GM12864 (cell line): ENCODE measurements at regions not wholly inside any gene's neighbourhood (a gene's known extent, or its start where the extent isn't known, plus 50 kb on each side); places are given as distances from the start of the nearest gene placed in this dataset.

Source experiments
- DNase-seq: peaks from one replicate; pipeline ENCODE4 v3.0.0-alpha.2; 2011; ENCODE audit warnings: low read depth
- H3K4me3 ChIP-seq: 2 replicates; pipeline ENCODE4 v1.5.1; 2011; ENCODE audit warnings: mild to moderate bottlenecking, low read depth, low read length, control low read depth
- TF ChIP-seq, protein P1 (sequence below): IDR thresholded peaks from 2 replicates; pipeline ENCODE4 v1.5.1; 2011; ENCODE audit warnings: low read depth, mild to moderate bottlenecking, moderate library complexity, low read length, control low read depth, inconsistent platforms; ENCODE audit errors: missing control alignments

- TF ChIP-seq, protein P1, sequence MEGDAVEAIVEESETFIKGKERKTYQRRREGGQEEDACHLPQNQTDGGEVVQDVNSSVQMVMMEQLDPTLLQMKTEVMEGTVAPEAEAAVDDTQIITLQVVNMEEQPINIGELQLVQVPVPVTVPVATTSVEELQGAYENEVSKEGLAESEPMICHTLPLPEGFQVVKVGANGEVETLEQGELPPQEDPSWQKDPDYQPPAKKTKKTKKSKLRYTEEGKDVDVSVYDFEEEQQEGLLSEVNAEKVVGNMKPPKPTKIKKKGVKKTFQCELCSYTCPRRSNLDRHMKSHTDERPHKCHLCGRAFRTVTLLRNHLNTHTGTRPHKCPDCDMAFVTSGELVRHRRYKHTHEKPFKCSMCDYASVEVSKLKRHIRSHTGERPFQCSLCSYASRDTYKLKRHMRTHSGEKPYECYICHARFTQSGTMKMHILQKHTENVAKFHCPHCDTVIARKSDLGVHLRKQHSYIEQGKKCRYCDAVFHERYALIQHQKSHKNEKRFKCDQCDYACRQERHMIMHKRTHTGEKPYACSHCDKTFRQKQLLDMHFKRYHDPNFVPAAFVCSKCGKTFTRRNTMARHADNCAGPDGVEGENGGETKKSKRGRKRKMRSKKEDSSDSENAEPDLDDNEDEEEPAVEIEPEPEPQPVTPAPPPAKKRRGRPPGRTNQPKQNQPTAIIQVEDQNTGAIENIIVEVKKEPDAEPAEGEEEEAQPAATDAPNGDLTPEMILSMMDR: no peak
- no peak for DNase-seq
- no peak overlapping the region for H3K4me3 ChIP-seq
Observed at GRCh38 chr10:21327289-21327993, 198.0 kb downstream of the SKIDA1 start.

DNA sequence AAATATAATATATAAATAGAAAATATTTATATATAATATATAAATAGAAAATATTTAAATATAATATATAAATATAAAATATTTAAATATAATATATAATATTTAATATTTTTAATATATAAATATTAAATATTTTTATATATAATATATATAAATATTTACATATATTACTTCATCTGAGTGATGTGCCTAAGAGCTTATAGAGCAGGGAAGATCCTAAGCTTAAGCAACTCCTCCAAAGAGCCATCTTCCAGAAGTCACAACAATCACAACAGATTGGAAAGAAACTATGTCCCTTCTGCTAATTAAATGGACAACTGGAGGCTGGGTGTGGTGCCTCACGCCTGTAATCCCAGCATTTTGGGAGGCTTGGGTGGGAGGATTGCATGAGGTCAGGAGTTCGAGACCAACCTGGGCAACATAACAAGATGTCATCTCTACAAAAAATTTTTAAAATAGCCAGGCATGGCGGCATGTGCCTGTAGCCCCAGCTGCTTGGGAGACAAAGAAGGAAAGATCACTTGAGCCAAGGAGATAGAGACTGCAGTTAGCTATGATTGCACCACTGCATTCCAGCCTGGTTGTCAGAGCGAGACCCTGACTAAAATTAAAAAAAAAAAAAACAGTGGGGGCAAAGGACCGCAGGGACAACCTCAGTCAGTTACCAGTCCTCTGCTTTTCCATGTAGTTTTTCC is 198.7 kb downstream of the SKIDA1 start:
- no peak overlapping the region for H3K4me3 ChIP-seq
- no peak for DNase-seq
- TF ChIP-seq, protein P1: no peak

DNA sequence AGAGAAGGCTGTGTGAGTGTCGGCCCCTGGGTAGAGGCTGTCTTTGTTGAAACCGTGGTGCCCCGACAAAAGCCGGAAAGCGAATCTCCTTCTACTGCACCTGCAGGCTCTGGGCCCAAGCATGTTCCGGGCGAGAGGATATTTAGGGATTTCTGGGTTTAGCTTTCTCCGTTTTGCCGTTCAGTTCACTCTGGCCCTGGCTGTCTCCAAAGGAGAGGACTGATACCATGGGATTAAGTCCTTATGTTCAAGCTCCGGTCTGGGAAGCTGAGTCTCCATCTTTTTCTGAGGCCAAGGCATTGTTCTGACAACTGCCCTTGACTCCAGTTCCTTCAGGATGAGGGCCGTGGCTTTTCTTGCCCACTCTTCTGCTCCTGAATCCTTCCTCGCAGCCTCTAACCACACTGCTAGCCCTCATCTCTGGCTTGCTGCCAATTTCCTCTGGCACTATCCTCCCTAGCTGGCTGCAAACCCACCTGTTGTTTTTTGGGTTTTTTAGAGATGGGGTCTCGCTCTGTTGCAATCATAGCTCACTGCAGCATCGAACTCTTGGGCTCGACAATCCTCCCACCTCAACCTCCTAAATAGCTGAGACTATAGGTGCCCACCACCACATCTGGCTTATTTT is 206.8 kb downstream of the SKIDA1 start:
- H3K4me3 ChIP-seq: no peak overlapping the region
- TF ChIP-seq, protein P1: no peak
- no peak for DNase-seq

DNA sequence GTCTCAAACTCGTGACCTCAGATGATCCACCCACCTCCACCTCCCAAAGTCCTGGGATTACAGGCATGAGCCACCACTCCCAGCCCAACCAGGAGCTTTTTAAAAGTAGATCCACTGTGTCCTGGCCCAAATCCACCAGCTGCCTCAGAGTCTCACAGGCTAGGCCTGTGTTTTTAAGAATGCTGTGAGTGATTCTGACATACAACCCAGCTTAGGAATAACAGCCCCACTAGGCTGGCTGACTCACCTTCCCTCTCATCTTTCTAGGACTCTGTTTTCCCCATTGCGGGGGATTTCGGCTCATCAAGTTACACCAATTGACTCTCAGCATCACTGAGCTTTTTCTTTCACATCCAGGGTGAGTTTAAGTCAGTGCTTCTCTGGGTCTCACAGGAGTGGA is 207.6 kb downstream of the SKIDA1 start:
- no peak overlapping the region for H3K4me3 ChIP-seq
- DNase-seq: no peak
- TF ChIP-seq, protein P1: no peak

GRCh38 chr10:21315645-21316220 is 209.7 kb downstream of the SKIDA1 start:
- H3K4me3 ChIP-seq: no peak overlapping the region
- TF ChIP-seq, protein P1: no peak
- DNase-seq: no peak

GRCh38 chr10:21314906-21315644 is 210.4 kb downstream of the SKIDA1 start:
- H3K4me3 ChIP-seq: no peak overlapping the region
- DNase-seq: no peak
- TF ChIP-seq, protein P1: no peak
